GM04504 (cell line): ENCODE measurements at regions not wholly inside any gene's neighbourhood (a gene's known extent, or its start where the extent isn't known, plus 50 kb on each side); places are given as distances from the start of the nearest gene placed in this dataset.
"Not testable (repeated sequence)": the region's sequence is repeated elsewhere in the genome, so short reads cannot be mapped to it uniquely, and the experiment has no call there.

Experiments used
- DNase-seq: peaks from one replicate; pipeline ENCODE4 v3.0.0-alpha.2; 2012; ENCODE audit warnings: low read depth

- DNase-seq, result no peak
Measured at GRCh38 chr3:166818464-166818863, 561.6 kb downstream of the ZBBX start.

- not testable (repeated sequence) for DNase-seq
Measured at GRCh38 chr3:166817269-166817668, 562.8 kb downstream of the ZBBX start.

GRCh38 chr3:166810741-166811445, 569.2 kb downstream of the ZBBX start:
- no peak for DNase-seq

- no peak for DNase-seq
Measured at GRCh38 chr3:166809520-166809919, 570.6 kb downstream of the ZBBX start.

GRCh38 chr3:166788936-166789335, 591.2 kb downstream of the ZBBX start:
- DNase-seq, result no peak

- DNase-seq, result no peak
Measured at GRCh38 chr3:166785876-166786275, 594.2 kb downstream of the ZBBX start.

GRCh38 chr3:166783206-166783605, 596.9 kb downstream of the ZBBX start:
- DNase-seq, result no peak

GRCh38 chr3:166764698-166765318, 615.3 kb downstream of the ZBBX start:
- DNase-seq, result no peak

- DNase-seq, result no peak
Measured at GRCh38 chr3:166759736-166760513, 620.2 kb downstream of the ZBBX start.

GRCh38 chr3:166752214-166752613, 627.9 kb downstream of the ZBBX start:
- DNase-seq, result no peak

- no peak for DNase-seq
Measured at GRCh38 chr3:166743481-166744134, 636.5 kb downstream of the ZBBX start.

- no peak for DNase-seq
Measured at GRCh38 chr3:166734734-166735133, 645.4 kb downstream of the ZBBX start.

- no peak for DNase-seq
Measured at GRCh38 chr3:166731701-166732100, 648.4 kb downstream of the ZBBX start.

- DNase-seq, result no peak
Measured at GRCh38 chr3:166721466-166721865, 658.6 kb downstream of the ZBBX start.

- DNase-seq, result no peak
Measured at GRCh38 chr3:166714206-166714605, 665.9 kb downstream of the ZBBX start.

GRCh38 chr3:166713787-166714186, 666.3 kb downstream of the ZBBX start:
- no peak for DNase-seq

- no peak for DNase-seq
Measured at GRCh38 chr3:166706094-166706493, 674.0 kb downstream of the ZBBX start.

GRCh38 chr3:166697495-166697894, 682.6 kb downstream of the ZBBX start:
- DNase-seq, result no peak

- no peak for DNase-seq
Measured at GRCh38 chr3:166696103-166696502, 684.0 kb downstream of the ZBBX start.

- DNase-seq, result no peak
Measured at GRCh38 chr3:166688665-166689064, 691.4 kb downstream of the ZBBX start.

GRCh38 chr3:166685246-166685645, 694.9 kb downstream of the ZBBX start:
- DNase-seq, result no peak

- DNase-seq, result not testable (repeated sequence)
Measured at GRCh38 chr3:166684077-166684476, 696.0 kb downstream of the ZBBX start.

- DNase-seq, result no peak
Measured at GRCh38 chr3:166669781-166670180, 710.3 kb downstream of the ZBBX start.
